Ascending aorta (tissue), 2 donors: ENCODE measurements at regions not wholly inside any gene's neighbourhood (a gene's known extent, or its start where the extent isn't known, plus 50 kb on each side); places are given as distances from the start of the nearest gene placed in this dataset.

Source experiments
- DNase-seq, 2 donors: peaks; one replicate each; pipeline ENCODE4 v3.0.0-alpha.2; 2019; ENCODE audit warnings: low spot score in 2 of 2
- H3K27ac ChIP-seq, 2 donors: fragments of 200-600 bp; sonication (generic); one replicate each; pipeline ENCODE4 v1.5.1; 2016 to 2017; ENCODE audit warnings: mild to moderate bottlenecking in 1 of 2
- H3K27me3 ChIP-seq: fragments of 200-600 bp; sonication (generic); one replicate; pipeline ENCODE4 v1.5.1; 2017
- H3K36me3 ChIP-seq, 2 donors: fragments of 200-600 bp; sonication (generic); one replicate each; pipeline ENCODE4 v1.5.1; 2016
- H3K4me1 ChIP-seq, 2 donors: fragments of 200-600 bp; sonication (generic); one replicate each; pipeline ENCODE4 v1.5.1; 2016 to 2017; ENCODE audit warnings: mild to moderate bottlenecking in 1 of 2
- H3K4me3 ChIP-seq, 2 donors: fragments of 200-600 bp; sonication (generic); one replicate each; pipeline ENCODE4 v1.5.1; 2016 to 2017; ENCODE audit warnings: mild to moderate bottlenecking in 1 of 2
- H3K9me3 ChIP-seq, 2 donors: fragments of 200-600 bp; sonication (generic); one replicate each; pipeline ENCODE4 v1.5.1; 2016
- intact Hi-C: fragments of 100-400 bp; cut with DNase I; formaldehyde crosslinking; loops from one replicate; pipeline ENCODE4 v1.15.1; 2023
- TF ChIP-seq, protein P1 (sequence below), 3 experiments: fragments of 200-600 bp in 2 of 3; fragments of 450-650 bp in 1 of 3; sonication (generic) in 2 of 3; IDR thresholded peaks; one replicate each; pipeline ENCODE4 v1.5.1; 2016 to 2019; ENCODE audit warnings: antibody characterized with exemption in 3 of 3, mild to moderate bottlenecking in 1 of 3, moderate library complexity in 1 of 3

DNA sequence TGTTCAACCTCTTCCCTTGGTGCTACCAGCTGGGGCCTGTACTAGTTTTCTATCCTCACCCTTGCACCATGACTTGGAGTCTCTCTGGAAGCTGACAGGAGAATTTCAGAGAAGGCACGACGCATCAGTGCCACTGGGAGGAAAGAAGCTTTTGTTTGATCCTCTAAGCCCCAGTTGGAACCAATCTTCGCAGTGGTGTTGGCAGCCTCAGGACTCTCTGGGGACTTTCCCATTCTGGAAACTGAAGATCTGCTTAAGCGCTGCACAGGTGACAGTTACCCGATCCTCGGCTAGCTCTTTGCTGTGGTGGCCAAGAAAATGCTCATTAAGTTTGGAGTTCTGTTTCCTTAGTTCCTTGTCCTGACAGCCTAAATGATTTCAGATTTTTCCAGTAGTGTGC lies 222.3 kb downstream of the RHOU start:
- Histone ChIP-seq H3K27me3 (no peaks in the 10 kb centered on the region), H3K9me3 (no peaks in the 10 kb centered on the region), H3K36me3 (no peaks in the 10 kb centered on the region), H3K4me1 (no peaks in the 10 kb centered on the region), H3K4me3 (no peak overlapping the region), H3K27ac (no peak overlapping the region)
- TF ChIP-seq, protein P1, sequence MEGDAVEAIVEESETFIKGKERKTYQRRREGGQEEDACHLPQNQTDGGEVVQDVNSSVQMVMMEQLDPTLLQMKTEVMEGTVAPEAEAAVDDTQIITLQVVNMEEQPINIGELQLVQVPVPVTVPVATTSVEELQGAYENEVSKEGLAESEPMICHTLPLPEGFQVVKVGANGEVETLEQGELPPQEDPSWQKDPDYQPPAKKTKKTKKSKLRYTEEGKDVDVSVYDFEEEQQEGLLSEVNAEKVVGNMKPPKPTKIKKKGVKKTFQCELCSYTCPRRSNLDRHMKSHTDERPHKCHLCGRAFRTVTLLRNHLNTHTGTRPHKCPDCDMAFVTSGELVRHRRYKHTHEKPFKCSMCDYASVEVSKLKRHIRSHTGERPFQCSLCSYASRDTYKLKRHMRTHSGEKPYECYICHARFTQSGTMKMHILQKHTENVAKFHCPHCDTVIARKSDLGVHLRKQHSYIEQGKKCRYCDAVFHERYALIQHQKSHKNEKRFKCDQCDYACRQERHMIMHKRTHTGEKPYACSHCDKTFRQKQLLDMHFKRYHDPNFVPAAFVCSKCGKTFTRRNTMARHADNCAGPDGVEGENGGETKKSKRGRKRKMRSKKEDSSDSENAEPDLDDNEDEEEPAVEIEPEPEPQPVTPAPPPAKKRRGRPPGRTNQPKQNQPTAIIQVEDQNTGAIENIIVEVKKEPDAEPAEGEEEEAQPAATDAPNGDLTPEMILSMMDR (IDR thresholded peaks at IDR 0.05) = no peak
- DNase-seq = no peak
- intact Hi-C loops = no loop called here

DNA sequence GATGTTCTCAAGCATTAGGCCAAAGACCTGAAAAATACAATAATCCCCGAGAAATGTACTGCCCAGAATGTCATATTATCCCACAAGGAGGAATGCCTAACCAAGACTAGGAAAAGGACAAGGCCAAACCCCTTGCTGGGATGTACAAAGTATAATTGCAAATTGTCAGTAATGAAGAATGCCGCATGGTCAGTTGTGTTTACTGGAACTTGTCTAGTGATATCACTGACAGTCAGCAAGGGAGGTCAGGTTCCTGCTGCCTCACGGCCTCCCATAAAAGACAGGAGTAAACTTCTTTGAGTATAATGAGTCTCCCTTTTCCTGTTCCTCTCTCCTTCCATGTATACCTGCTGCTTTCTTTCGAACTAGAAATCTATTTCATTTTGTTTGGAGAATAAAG lies 222.8 kb downstream of the RHOU start:
- Histone ChIP-seq H3K27ac (no peak overlapping the region), H3K4me1 (no peaks in the 10 kb centered on the region)
- intact Hi-C loops = no loop called here

DNA sequence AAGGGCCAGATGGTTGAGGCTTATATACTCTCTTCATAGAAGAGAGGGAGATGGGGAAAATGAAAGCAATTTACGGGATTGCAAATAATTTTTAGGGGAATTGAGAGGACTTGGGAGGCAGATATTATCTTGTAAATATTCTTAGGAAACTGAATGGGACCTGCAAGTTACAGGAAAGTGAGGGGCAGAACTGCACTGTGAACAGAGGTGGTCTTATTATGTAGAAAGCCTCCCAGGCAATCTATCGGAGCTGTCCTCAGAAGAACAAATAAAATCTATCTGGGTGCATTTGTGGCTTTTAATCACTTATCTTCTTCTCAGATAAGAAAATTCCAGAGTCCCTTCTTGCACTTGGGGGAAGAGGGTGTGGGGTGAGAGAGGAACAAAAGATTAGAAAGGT lies 223.5 kb downstream of the RHOU start:
- H3K36me3 ChIP-seq = no peaks in the 10 kb centered on the region
- no peak for DNase-seq
- peaks cover 3 to 4% of the 10 kb centered on the region in 2 donors for H3K4me1 ChIP-seq
- intact Hi-C loops = no loop called here
- no peak overlapping the region for H3K4me3 ChIP-seq
- no peaks in the 10 kb centered on the region for H3K9me3 ChIP-seq
- no peak overlapping the region for H3K27ac ChIP-seq
- no peaks in the 10 kb centered on the region for H3K27me3 ChIP-seq
- TF ChIP-seq, protein P1 (IDR thresholded peaks at IDR 0.05) = no peak

More for the DNA sequence above, 222.8 kb downstream of the RHOU start:
- no peaks in the 10 kb centered on the region for H3K9me3 ChIP-seq
- no peak overlapping the region for H3K4me3 ChIP-seq
- H3K27me3 ChIP-seq = no peaks in the 10 kb centered on the region
- DNase-seq = no peak
- no peaks in the 10 kb centered on the region for H3K36me3 ChIP-seq
- TF ChIP-seq, protein P1 (IDR thresholded peaks at IDR 0.05) = no peak

DNA sequence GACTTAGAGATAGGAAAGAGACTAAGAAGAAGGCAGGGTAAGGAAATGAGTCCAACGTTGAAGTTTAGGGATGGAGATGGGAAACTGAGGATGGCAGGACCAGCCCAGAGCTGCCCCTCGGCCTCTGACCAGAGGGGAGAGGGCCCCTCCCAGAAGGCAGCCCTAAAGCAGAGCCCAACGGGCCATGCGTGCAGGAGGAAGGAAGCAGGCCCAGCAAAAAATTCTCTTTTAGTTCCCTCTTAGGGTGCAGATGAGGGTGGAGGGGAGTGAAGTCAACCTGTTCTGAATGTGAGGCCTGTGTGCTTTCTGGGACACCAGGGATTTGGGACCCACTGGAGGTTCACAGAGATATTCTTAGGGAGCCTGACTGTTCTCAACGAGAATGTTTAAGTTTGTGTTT lies 225.4 kb downstream of the RHOU start:
- TF ChIP-seq, protein P1 (IDR thresholded peaks at IDR 0.05) = no peak
- Histone ChIP-seq H3K36me3 (no peaks in the 10 kb centered on the region), H3K9me3 (no peaks in the 10 kb centered on the region), H3K4me1 (peaks cover 3 to 9% of the 10 kb centered on the region in 2 donors), H3K27ac (no peak overlapping the region), H3K4me3 (no peak overlapping the region), H3K27me3 (no peaks in the 10 kb centered on the region)
- intact Hi-C loops = loop anchor here (5.0 kb wide), 2 partner anchors 38 to 223 kb away; partner anchors contain the start of gene RHOU
- DNase-seq = no peak

DNA sequence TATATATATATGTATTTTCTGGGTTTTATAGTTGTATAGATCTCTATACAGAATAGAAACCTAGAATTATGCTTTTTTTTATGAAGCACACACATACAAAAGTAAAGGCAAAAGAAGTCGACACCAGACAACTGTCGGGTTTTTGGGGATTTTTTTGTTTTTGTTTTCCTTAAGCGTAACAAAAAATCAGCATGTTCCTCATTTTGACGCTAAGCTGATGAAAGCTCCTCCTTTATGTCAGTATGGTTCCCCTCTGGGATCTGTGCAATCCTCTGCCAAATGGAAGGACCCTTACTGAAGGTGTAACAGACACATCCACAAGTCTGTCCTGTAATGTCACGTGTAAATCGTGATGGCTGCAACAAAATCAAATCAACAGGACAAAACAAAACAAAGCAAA lies 226.2 kb downstream of the RHOU start:
- H3K27ac ChIP-seq = no peak overlapping the region
- no peaks in the 10 kb centered on the region for H3K36me3 ChIP-seq
- H3K27me3 ChIP-seq = no peaks in the 10 kb centered on the region
- DNase-seq = no peak
- no peaks in the 10 kb centered on the region for H3K9me3 ChIP-seq
- intact Hi-C loops = loop anchor here (5.0 kb wide), 2 partner anchors 39 to 224 kb away; partner anchors contain the start of gene RHOU
- peaks cover 3 to 9% of the 10 kb centered on the region in 2 donors for H3K4me1 ChIP-seq
- TF ChIP-seq, protein P1 (IDR thresholded peaks at IDR 0.05) = no peak
- no peak overlapping the region for H3K4me3 ChIP-seq

DNA sequence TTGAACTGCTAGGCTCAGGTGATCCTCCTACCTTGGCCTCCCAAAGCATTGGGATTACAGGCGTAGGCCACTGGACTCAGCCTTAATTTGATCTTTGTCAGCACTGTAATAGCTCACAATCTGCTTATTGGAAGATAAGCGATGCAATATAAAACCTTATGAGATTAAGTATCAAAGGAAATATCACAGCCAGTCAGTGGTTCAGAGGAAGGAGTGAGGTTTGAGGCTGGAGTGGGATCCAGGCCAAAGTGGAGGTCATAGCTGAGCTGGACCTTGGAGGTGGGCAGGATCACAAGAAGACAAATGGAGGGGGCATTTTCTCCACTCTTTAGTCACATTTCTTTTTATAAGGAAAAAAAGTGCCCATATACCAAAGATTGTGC lies 228.5 kb downstream of the RHOU start:
- H3K4me1 ChIP-seq = peaks cover 3 to 9% of the 10 kb centered on the region in 2 donors
- no peak overlapping the region for H3K4me3 ChIP-seq
- intact Hi-C loops = loop anchor here (2.0 to 5.0 kb wide), 3 partner anchors 25 to 226 kb away; partner anchors contain the start of gene RHOU
- no peaks in the 10 kb centered on the region for H3K36me3 ChIP-seq
- H3K9me3 ChIP-seq = no peaks in the 10 kb centered on the region
- H3K27ac ChIP-seq = peak overlapping the region; percentile 80 to 91
- peak in 1 of 2 donors; percentile 75 for DNase-seq
- TF ChIP-seq, protein P1 (IDR thresholded peaks at IDR 0.05) = no peak
- no peaks in the 10 kb centered on the region for H3K27me3 ChIP-seq
